Endothelial cell (in vitro differentiated cells): ENCODE measurements at regions not wholly inside any gene's neighbourhood (a gene's known extent, or its start where the extent isn't known, plus 50 kb on each side); places are given as distances from the start of the nearest gene placed in this dataset.

ENCODE experiments used
- DNase-seq: peaks from one replicate; pipeline ENCODE4 v3.0.0; 2021; ENCODE audit warnings: low spot score
- H3K27ac Mint-ChIP-seq: one replicate; pipeline ENCODE4 v1.8.0; 2021; ENCODE audit warnings: mixed read lengths, inconsistent platforms; ENCODE audit not compliant: unreplicated experiment
- H3K27me3 Mint-ChIP-seq: one replicate; pipeline ENCODE4 v1.8.0; 2021; ENCODE audit warnings: mild to moderate bottlenecking, moderate library complexity, mixed read lengths, inconsistent platforms; ENCODE audit not compliant: unreplicated experiment
- H3K36me3 Mint-ChIP-seq: one replicate; pipeline ENCODE4 v1.8.0; 2021; ENCODE audit warnings: mild to moderate bottlenecking, low read depth, mixed read lengths, inconsistent platforms; ENCODE audit not compliant: unreplicated experiment
- H3K4me1 Mint-ChIP-seq: one replicate; pipeline ENCODE4 v1.8.0; 2021; ENCODE audit warnings: mild to moderate bottlenecking, mixed read lengths, inconsistent platforms; ENCODE audit not compliant: unreplicated experiment
- H3K4me3 Mint-ChIP-seq: one replicate; pipeline ENCODE4 v1.8.0; 2021; ENCODE audit warnings: mild to moderate bottlenecking, mixed read lengths, inconsistent platforms; ENCODE audit not compliant: unreplicated experiment
- H3K9me3 Mint-ChIP-seq: one replicate; pipeline ENCODE4 v1.8.0; 2021; ENCODE audit warnings: mixed read lengths, inconsistent platforms; ENCODE audit not compliant: unreplicated experiment
- CTCF ChIP-seq: fragments of 200-600 bp; sonication (generic); IDR thresholded peaks from one replicate; pipeline ENCODE4 v1.5.0; 2021; ENCODE audit warnings: antibody characterized with exemption; ENCODE audit not compliant: unreplicated experiment

- no peak for DNase-seq
- no peaks in the 10 kb centered on the region for H3K4me1 Mint-ChIP-seq
- no peaks in the 10 kb centered on the region for H3K36me3 Mint-ChIP-seq
- peaks cover 14% of the 10 kb centered on the region for H3K27me3 Mint-ChIP-seq
- H3K9me3 Mint-ChIP-seq: no peaks in the 10 kb centered on the region
- H3K4me3 Mint-ChIP-seq: peak overlapping the region; percentile 23
- TF ChIP-seq CTCF: no peak
- no peak overlapping the region for H3K27ac Mint-ChIP-seq
These were observed 64.3 kb downstream of the SHANK2 start for GRCh38 chr11:71188073-71188472.

- no peaks in the 10 kb centered on the region for H3K36me3 Mint-ChIP-seq
- H3K27ac Mint-ChIP-seq: no peak overlapping the region
These were observed 65.6 kb downstream of the SHANK2 start for GRCh38 chr11:71186806-71187205.

GRCh38 chr11:71185411-71185810 is 67.0 kb downstream of the SHANK2 start:
- H3K4me3 Mint-ChIP-seq: no peak overlapping the region
- no peaks in the 10 kb centered on the region for H3K36me3 Mint-ChIP-seq
- no peak for TF ChIP-seq CTCF
- no peaks in the 10 kb centered on the region for H3K9me3 Mint-ChIP-seq
- DNase-seq: no peak
- no peak overlapping the region for H3K27ac Mint-ChIP-seq
- H3K27me3 Mint-ChIP-seq: peaks cover 13% of the 10 kb centered on the region
- H3K4me1 Mint-ChIP-seq: peaks cover 5% of the 10 kb centered on the region

More at GRCh38 chr11:71186806-71187205, 65.6 kb downstream of the SHANK2 start:
- H3K4me3 Mint-ChIP-seq: no peak overlapping the region
- no peak for DNase-seq
- H3K27me3 Mint-ChIP-seq: peaks cover 13% of the 10 kb centered on the region
- TF ChIP-seq CTCF: no peak
- H3K9me3 Mint-ChIP-seq: no peaks in the 10 kb centered on the region
- H3K4me1 Mint-ChIP-seq: no peaks in the 10 kb centered on the region

DNA sequence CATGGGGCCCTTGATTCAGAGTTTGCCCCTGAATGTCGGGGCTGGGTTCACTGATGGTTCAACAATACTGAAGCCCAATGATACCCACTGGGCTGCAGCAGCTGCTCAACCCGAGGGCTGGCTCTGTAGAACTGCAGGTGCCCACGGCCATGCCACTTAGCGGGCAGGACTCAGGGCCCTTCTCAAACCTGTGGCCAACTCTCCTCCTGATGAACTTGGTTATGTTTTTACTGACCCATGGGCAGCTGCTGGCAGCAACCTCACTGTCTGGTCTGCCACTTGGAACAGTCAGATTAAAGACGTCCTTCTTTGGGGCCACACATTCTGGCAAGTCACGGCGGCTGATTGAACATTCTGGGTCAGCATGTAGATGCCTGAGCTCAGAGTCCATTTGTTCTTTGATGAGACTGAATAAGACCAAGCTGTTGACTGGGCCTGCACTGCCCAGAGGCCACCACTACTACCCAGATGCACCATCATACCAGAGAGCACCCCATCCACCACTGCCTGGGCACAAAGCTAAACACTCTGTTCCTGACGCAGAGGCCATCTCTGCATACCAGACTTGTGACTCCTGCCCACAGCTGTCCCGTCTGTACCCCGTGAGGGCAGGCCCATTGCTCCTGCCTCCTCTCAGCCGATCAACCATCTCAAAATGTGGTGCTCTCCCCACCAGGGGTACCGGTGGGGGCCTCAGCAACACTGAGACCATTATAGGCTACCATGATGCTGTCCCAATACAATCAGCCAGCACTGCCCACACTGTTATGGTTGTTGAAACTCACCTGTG is 67.8 kb downstream of the SHANK2 start:
- Mint-ChIP-seq H3K27me3 (peaks cover 13% of the 10 kb centered on the region), H3K36me3 (no peaks in the 10 kb centered on the region), H3K4me1 (peaks cover 12% of the 10 kb centered on the region), H3K27ac (no peak overlapping the region), H3K4me3 (no peak overlapping the region), H3K9me3 (no peaks in the 10 kb centered on the region)
- DNase-seq: no peak
- TF ChIP-seq CTCF: no peak

DNA sequence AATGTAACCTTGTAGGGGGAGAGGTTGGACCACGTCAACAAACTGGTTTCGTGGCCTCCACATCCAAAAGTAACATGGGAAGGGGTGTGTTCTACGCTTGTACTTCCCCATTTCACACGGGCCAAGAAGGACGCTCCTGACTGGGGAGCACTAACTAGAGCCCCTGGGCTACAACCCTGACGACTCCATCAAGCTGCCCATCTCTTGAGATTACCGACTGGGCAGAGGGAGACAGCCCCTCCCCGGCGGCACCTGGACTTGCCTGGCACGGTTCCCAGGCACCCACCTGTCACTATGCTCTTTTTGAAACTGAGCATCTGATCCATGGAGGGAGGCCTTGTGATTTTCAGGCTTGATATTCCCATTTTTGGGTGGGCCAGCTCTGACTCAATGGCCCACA is 68.5 kb downstream of the SHANK2 start:
- H3K4me3 Mint-ChIP-seq: no peak overlapping the region
- H3K36me3 Mint-ChIP-seq: no peaks in the 10 kb centered on the region
- TF ChIP-seq CTCF: no peak
- no peak overlapping the region for H3K27ac Mint-ChIP-seq
- peaks cover 18% of the 10 kb centered on the region for H3K4me1 Mint-ChIP-seq
- no peak for DNase-seq
- H3K27me3 Mint-ChIP-seq: peaks cover 13% of the 10 kb centered on the region
- H3K9me3 Mint-ChIP-seq: no peaks in the 10 kb centered on the region
